Activated CD8-positive, alpha-beta T cell treated with anti-CD3 and anti-CD28 coated beads for 36 hours (primary cell): ENCODE measurements at regions not wholly inside any gene's neighbourhood (a gene's known extent, or its start where the extent isn't known, plus 50 kb on each side); places are given as distances from the start of the nearest gene placed in this dataset.

Source experiments
- ATAC-seq: fragments of 200-7000 bp; cut with Tn5 transposase; one replicate; pipeline ENCODE4 v1.10.0; 2021; ENCODE audit warnings: mild to moderate bottlenecking, moderate library complexity
- CTCF ChIA-PET: fragments of 350-600 bp; sonication (Branson Sonifier 250); formaldehyde crosslinking; loops from one replicate; lab custom pipeline; 2021; ENCODE audit warnings: antibody characterized with exemption; lab: Charles Lee
- POLR2A ChIA-PET: fragments of 350-600 bp; sonication (Branson Sonifier 250); formaldehyde crosslinking; loops from one replicate; lab custom pipeline; 2021; ENCODE audit warnings: antibody characterized with exemption; lab: Charles Lee
- DNase-seq: peaks from one replicate; pipeline ENCODE4 v3.0.0-alpha.2; 2020
- H3K27ac Mint-ChIP-seq: one replicate; pipeline ENCODE4 v1.8.0; 2021; ENCODE audit warnings: mild to moderate bottlenecking, mixed read lengths
- H3K27me3 Mint-ChIP-seq: one replicate; pipeline ENCODE4 v1.8.0; 2021; ENCODE audit warnings: mixed read lengths
- H3K36me3 Mint-ChIP-seq: one replicate; pipeline ENCODE4 v1.8.0; 2021; ENCODE audit warnings: low read depth, mixed read lengths
- H3K4me1 Mint-ChIP-seq: one replicate; pipeline ENCODE4 v1.8.0; 2021; ENCODE audit warnings: low read depth, mixed read lengths
- H3K4me3 Mint-ChIP-seq: one replicate; pipeline ENCODE4 v1.8.0; 2021; ENCODE audit warnings: mild to moderate bottlenecking, moderate library complexity, mixed read lengths
- H3K9me3 Mint-ChIP-seq: one replicate; pipeline ENCODE4 v1.8.0; 2021; ENCODE audit warnings: mixed read lengths
- CTCF ChIP-seq: fragments of 200-600 bp; IDR thresholded peaks from one replicate; pipeline ENCODE4 v1.8.0; 2022; ENCODE audit warnings: antibody characterized with exemption, mild to moderate bottlenecking
- intact Hi-C: fragments of 100-400 bp; cut with micrococcal nuclease; formaldehyde crosslinking; loops from one replicate; pipeline ENCODE4 v1.10.0; 2022

- intact Hi-C loops = no loop called here
Observed at GRCh38 chr22:48837341-48837935, 990.2 kb downstream of the BRD1 start.

GRCh38 chr22:48836673-48837340, 990.9 kb downstream of the BRD1 start:
- no peak overlapping the region for H3K27ac Mint-ChIP-seq
- H3K36me3 Mint-ChIP-seq = no peaks in the 10 kb centered on the region
- no peaks in the 10 kb centered on the region for H3K4me1 Mint-ChIP-seq
- ATAC-seq (no peak), DNase-seq (no peak)
- H3K9me3 Mint-ChIP-seq = peaks cover 15% of the 10 kb centered on the region
- no peak for TF ChIP-seq CTCF
- no peak overlapping the region for H3K4me3 Mint-ChIP-seq
- H3K27me3 Mint-ChIP-seq = peaks cover 10% of the 10 kb centered on the region
- ChIA-PET POLR2A (no interaction called here), CTCF (no interaction called here)
- intact Hi-C loops = no loop called here

More at GRCh38 chr22:48837341-48837935, 990.2 kb downstream of the BRD1 start:
- no peak for DNase-seq
- ATAC-seq = no peak
- Mint-ChIP-seq H3K27me3 (peaks cover 12% of the 10 kb centered on the region), H3K4me1 (no peaks in the 10 kb centered on the region), H3K36me3 (no peaks in the 10 kb centered on the region), H3K27ac (no peak overlapping the region), H3K4me3 (no peak overlapping the region), H3K9me3 (peaks cover 15% of the 10 kb centered on the region)
- no peak for TF ChIP-seq CTCF
- ChIA-PET POLR2A (no interaction called here), CTCF (no interaction called here)

- Mint-ChIP-seq H3K36me3 (no peaks in the 10 kb centered on the region), H3K4me1 (no peaks in the 10 kb centered on the region), H3K4me3 (no peak overlapping the region), H3K9me3 (peaks cover 18% of the 10 kb centered on the region), H3K27ac (no peak overlapping the region), H3K27me3 (peaks cover 9% of the 10 kb centered on the region)
- POLR2A ChIA-PET = no interaction called here
- DNase-seq (no peak), ATAC-seq (no peak)
- CTCF ChIA-PET = no interaction called here
- TF ChIP-seq CTCF = no peak
- intact Hi-C loops = no loop called here
Observed at GRCh38 chr22:48835857-48836672, 991.6 kb downstream of the BRD1 start.

- Mint-ChIP-seq H3K27me3 (peaks cover 9% of the 10 kb centered on the region), H3K36me3 (no peaks in the 10 kb centered on the region), H3K4me1 (no peaks in the 10 kb centered on the region), H3K27ac (no peak overlapping the region), H3K4me3 (no peak overlapping the region), H3K9me3 (peaks cover 22% of the 10 kb centered on the region)
- CTCF ChIA-PET = no interaction called here
- ATAC-seq (no peak), DNase-seq (no peak)
- TF ChIP-seq CTCF = no peak
- POLR2A ChIA-PET = no interaction called here
- intact Hi-C loops = no loop called here
Observed at GRCh38 chr22:48835364-48835763, 992.3 kb downstream of the BRD1 start.

GRCh38 chr22:48834404-48834803, 993.3 kb downstream of the BRD1 start:
- H3K27me3 Mint-ChIP-seq = peaks cover 9% of the 10 kb centered on the region
- no peak for TF ChIP-seq CTCF
- DNase-seq = no peak
- no peaks in the 10 kb centered on the region for H3K4me1 Mint-ChIP-seq
- POLR2A ChIA-PET = no interaction called here
- H3K4me3 Mint-ChIP-seq = no peak overlapping the region
- CTCF ChIA-PET = no interaction called here
- peaks cover 22% of the 10 kb centered on the region for H3K9me3 Mint-ChIP-seq
- H3K36me3 Mint-ChIP-seq = no peaks in the 10 kb centered on the region
- ATAC-seq = no peak
- intact Hi-C loops = no loop called here
- H3K27ac Mint-ChIP-seq = no peak overlapping the region
